H54 (cell line): ENCODE measurements at regions not wholly inside any gene's neighbourhood (a gene's known extent, or its start where the extent isn't known, plus 50 kb on each side); places are given as distances from the start of the nearest gene placed in this dataset.

ENCODE experiments used
- DNase-seq: peaks from one replicate; pipeline ENCODE4 v3.0.0; 2011; ENCODE audit warnings: low spot score, mixed read lengths; ENCODE audit not compliant: insufficient read length
- FAIRE-seq: peaks from 3 replicates; lab custom pipeline; 2011; peaks lifted over from hg19 to GRCh38; lab: Jason Lieb, UNC
- POLR2A ChIP-seq: IDR thresholded peaks from 2 replicates; pipeline ENCODE4 v1.6.1; 2011; ENCODE audit warnings: low read depth, mild to moderate bottlenecking, low read length

DNA sequence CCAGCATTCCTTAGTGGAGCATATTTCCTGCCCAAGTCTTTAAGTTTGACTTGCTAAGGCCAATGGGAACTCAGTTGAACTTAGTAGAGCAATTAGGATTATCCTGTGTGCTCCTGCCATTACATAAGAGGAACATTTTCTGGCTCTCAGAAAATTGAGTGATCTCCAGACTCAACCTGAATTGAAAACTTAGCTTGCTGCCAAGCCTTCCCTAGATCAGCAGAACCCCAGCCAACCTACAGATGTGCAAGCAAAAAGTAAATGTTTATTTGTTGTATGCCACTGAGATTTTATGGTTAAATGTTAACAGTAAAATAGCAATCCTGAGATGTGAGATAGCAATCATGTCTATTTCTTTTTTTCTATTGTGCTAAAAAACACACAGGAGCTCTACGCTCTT lies 350.9 kb downstream of the OLFM4 start:
- TF ChIP-seq POLR2A = no peak
- no peak for DNase-seq
- FAIRE-seq = no peak

GRCh38 chr13:53382008-53382407 lies 353.4 kb downstream of the OLFM4 start:
- FAIRE-seq (no peak), DNase-seq (no peak)
- no peak for TF ChIP-seq POLR2A

DNA sequence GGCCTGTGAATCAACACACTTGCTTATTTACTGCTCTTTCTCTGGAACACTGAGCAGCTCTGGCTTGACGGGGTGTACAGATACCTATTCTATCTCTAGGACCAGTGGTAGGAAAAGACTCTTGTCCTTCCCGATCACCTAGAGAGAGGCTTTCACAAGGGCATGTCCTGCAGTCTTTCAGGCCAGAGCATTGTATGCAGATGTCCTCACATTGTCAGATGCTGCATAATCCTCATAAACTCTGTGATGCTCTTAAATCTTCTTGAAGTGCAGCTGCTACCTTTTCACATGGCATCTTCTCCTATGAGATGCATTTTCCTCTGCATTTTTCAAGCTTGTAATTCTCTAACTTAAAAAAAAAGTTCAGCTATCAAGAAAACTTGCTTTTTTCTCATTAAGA lies 369.4 kb downstream of the OLFM4 start:
- no peak for FAIRE-seq
- no peak for DNase-seq
- no peak for TF ChIP-seq POLR2A

- FAIRE-seq (no peak), DNase-seq (no peak)
- TF ChIP-seq POLR2A = no peak
Measured at GRCh38 chr13:53405616-53406015, 377.0 kb downstream of the OLFM4 start.

DNA sequence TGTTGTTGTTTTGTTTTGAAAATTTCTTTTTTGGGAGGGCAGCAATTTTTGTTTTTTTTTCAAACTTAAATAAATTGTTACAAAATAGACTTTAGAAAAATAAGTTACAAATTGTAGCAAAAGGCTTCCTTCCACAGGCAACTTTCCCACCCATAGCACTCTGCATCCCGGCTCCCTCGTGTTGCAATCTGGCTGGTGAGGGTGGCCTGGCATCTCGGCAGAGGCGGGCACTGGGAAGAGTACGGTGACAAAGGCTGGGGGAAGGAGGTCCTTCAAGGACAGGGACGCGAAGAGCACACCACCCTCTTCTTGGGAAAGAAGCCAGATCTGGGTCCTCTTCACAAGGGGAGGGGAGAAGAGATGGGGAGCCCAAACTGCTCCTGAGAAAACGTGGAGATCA lies 379.7 kb downstream of the OLFM4 start:
- DNase-seq = no peak
- TF ChIP-seq POLR2A = no peak
- no peak for FAIRE-seq

DNA sequence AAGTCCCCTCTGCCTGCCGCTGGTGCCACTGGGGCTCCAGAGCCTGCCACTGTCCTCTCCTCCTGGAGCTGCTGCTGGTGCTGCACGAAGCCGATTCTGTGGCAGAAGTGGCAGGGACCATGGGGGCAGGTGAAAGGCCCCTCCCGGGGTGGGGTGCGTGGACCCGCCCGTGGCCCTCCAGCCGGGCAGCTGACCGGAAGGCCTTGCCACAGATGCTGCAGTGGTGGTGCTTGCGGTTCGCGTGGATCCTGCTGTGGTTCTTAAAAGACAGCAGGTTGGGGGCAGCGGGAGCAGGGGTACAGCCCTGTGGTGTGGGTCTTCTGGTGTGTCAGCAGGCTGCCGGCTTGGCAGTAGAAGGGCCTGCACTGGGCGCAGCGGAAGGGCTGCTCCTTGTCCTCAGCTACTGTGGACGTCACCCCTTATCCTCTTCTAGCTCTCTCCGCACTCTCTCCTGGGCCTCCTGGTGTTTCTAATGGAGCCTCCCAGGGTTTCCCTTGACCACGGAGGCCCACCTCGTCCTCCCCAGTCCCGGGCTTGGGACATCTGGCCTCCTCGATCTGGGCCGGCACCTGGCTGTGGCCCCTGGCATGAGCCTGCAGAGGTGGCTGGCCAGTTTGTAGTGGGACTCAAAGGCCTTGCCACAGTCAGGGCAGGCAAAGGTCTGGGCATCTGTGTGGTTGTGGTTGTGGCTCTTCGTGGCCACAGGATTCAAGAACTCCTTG lies 380.4 kb downstream of the OLFM4 start:
- DNase-seq (no peak), FAIRE-seq (no peak)
- TF ChIP-seq POLR2A = no peak

- FAIRE-seq = no peak
- DNase-seq = no peak
- TF ChIP-seq POLR2A = no peak
Measured at GRCh38 chr13:53411463-53411862, 382.9 kb downstream of the OLFM4 start.

GRCh38 chr13:53415135-53415534 lies 386.5 kb downstream of the OLFM4 start:
- FAIRE-seq (no peak), DNase-seq (no peak)
- TF ChIP-seq POLR2A = no peak

GRCh38 chr13:53417601-53418000 lies 389.0 kb downstream of the OLFM4 start:
- TF ChIP-seq POLR2A = no peak
- DNase-seq = no peak
- FAIRE-seq = no peak

GRCh38 chr13:53422415-53422814 lies 393.8 kb downstream of the OLFM4 start:
- DNase-seq = no peak
- TF ChIP-seq POLR2A = no peak
- no peak for FAIRE-seq

DNA sequence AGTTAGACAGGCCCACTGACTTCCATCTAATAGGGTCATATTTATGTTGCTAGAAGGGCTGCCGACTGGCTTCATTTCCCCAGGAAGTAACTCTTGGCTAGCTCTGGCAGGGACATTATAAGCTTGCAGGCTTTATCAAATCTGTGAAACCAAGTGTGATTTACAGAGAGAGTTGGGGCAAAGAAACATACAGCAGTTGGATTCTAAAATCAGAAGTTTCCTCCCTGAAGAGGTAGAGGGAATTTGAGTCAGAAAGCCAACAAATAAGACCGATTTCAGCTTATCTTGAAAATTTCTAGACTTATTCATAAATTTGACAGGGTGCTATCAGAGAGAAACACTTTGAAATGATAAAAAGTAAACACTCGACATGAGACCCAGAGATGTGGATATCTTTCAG lies 407.8 kb downstream of the OLFM4 start:
- no peak for FAIRE-seq
- no peak for TF ChIP-seq POLR2A
- no peak for DNase-seq

DNA sequence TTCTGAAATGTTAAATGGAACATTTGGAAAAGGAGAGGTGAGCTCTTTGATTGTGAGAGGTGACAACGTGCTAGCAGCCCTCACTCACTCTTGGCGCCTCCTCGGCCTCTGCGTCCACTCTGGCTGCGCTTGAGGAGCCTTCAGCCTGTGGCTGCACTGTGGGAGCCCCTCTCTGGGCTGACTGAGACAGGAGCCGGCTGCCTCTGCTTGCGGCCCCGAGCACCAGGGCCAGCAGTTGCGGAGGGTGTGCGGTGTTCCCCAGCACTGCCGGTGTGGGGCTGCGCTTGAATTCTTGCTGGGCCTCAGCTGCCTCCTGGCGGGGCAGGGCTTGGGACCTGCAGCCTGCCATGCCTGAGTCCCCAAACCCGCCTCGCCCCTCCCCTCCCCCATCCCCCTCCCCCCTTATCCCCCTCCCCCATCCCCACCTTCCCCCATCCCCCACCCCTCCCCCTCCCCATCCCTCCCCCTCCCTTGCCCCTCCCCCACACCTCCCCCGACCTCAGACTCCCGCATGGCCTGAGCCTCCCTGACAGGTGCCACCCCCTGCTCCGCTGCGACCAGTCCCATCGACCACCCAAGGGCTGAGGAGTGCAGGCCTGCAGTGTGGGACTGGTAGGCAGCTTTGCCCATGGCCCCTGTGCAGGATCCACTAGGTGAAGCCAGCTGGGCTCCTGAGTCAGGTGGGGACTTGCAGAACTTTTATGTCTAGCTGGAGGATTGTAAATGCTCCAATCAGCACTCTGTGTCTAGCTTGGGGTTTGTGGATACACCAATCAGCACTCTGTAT lies 411.0 kb downstream of the OLFM4 start:
- DNase-seq (no peak), FAIRE-seq (no peak)
- TF ChIP-seq POLR2A = no peak

GRCh38 chr13:53442979-53443378 lies 414.4 kb downstream of the OLFM4 start:
- DNase-seq = no peak
- TF ChIP-seq POLR2A = no peak
- no peak for FAIRE-seq

DNA sequence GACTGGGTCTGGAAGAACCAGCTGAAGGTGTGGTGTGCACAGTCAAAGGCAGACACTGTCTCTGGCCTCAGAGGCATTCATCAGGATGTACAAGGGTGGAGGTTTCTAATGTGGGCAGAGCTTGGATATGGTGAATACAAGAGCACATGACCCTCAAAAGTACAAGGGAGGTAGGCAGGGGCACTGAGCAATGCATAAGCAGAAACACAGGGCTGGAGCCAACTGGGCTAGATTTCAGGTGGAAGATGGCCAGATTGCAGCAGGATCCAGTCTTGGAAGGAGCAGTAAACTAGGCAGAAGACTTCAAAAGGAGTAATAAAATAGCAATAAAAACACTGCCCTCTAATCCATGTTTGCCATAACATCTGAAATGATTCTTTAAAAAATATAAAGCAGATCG lies 417.1 kb downstream of the OLFM4 start:
- FAIRE-seq (no peak), DNase-seq (no peak)
- TF ChIP-seq POLR2A = no peak

DNA sequence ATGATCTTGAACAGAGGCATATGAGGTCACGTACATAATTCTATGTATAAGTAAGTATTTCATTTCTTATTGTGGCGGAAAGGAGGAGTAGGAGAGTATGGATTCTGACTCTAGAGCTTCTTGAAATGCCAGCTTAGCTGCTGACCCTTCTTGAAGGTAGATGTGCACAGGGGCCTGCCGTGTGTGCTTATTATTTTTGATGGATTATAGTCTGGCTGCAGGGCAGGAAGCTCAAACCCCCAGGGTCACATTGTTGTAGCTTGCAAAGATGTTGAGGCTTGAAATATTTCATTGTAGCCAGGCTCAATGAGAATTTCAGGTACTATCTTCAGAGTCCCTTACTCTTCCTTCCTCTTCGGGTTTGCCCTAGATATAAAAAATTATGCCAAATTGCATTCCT lies 418.8 kb downstream of the OLFM4 start:
- no peak for TF ChIP-seq POLR2A
- FAIRE-seq = no peak
- no peak for DNase-seq
